Chondrocyte (in vitro differentiated cells): ENCODE measurements at regions not wholly inside any gene's neighbourhood (a gene's known extent, or its start where the extent isn't known, plus 50 kb on each side); places are given as distances from the start of the nearest gene placed in this dataset.

ENCODE experiments used
- DNase-seq: peaks from one replicate; pipeline ENCODE4 v3.0.0; 2021; ENCODE audit warnings: mixed read lengths, low spot score
- H3K27ac Mint-ChIP-seq: one replicate; pipeline ENCODE4 v1.8.0; 2021; ENCODE audit warnings: mild to moderate bottlenecking, moderate library complexity, mixed read lengths; ENCODE audit not compliant: unreplicated experiment
- H3K27me3 Mint-ChIP-seq: 2 replicates; pipeline ENCODE4 v1.8.0; 2021; ENCODE audit warnings: low read depth, mixed read lengths
- H3K36me3 Mint-ChIP-seq: 2 replicates; pipeline ENCODE4 v1.8.0; 2021; ENCODE audit warnings: low read depth, mixed read lengths
- H3K4me1 Mint-ChIP-seq: 2 replicates; pipeline ENCODE4 v1.8.0; 2021; ENCODE audit warnings: low read depth, mild to moderate bottlenecking, mixed read lengths
- H3K4me3 Mint-ChIP-seq: one replicate; pipeline ENCODE4 v1.8.0; 2021; ENCODE audit warnings: mild to moderate bottlenecking, moderate library complexity, mixed read lengths; ENCODE audit not compliant: unreplicated experiment
- H3K9me3 Mint-ChIP-seq: 2 replicates; pipeline ENCODE4 v1.8.0; 2021; ENCODE audit warnings: low read depth, mixed read lengths
- TF ChIP-seq, protein P1 (sequence below): fragments of 200-600 bp; sonication (generic); IDR thresholded peaks from 2 replicates; pipeline ENCODE4 v1.5.0; 2021; ENCODE audit warnings: antibody characterized with exemption, mild to moderate bottlenecking, moderate library complexity

GRCh38 chr6:1503811-1504210 is 105.9 kb upstream of the FOXC1 start:
- DNase-seq: no peak
- peaks cover 3% of the 10 kb centered on the region for H3K27me3 Mint-ChIP-seq
- H3K36me3 Mint-ChIP-seq: no peaks in the 10 kb centered on the region
- H3K9me3 Mint-ChIP-seq: no peaks in the 10 kb centered on the region
- H3K27ac Mint-ChIP-seq: no peak overlapping the region
- TF ChIP-seq, protein P1, sequence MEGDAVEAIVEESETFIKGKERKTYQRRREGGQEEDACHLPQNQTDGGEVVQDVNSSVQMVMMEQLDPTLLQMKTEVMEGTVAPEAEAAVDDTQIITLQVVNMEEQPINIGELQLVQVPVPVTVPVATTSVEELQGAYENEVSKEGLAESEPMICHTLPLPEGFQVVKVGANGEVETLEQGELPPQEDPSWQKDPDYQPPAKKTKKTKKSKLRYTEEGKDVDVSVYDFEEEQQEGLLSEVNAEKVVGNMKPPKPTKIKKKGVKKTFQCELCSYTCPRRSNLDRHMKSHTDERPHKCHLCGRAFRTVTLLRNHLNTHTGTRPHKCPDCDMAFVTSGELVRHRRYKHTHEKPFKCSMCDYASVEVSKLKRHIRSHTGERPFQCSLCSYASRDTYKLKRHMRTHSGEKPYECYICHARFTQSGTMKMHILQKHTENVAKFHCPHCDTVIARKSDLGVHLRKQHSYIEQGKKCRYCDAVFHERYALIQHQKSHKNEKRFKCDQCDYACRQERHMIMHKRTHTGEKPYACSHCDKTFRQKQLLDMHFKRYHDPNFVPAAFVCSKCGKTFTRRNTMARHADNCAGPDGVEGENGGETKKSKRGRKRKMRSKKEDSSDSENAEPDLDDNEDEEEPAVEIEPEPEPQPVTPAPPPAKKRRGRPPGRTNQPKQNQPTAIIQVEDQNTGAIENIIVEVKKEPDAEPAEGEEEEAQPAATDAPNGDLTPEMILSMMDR: no peak
- H3K4me3 Mint-ChIP-seq: no peak overlapping the region
- H3K4me1 Mint-ChIP-seq: peaks cover 10% of the 10 kb centered on the region

GRCh38 chr6:1504465-1504864 is 105.2 kb upstream of the FOXC1 start:
- Mint-ChIP-seq H3K36me3 (no peaks in the 10 kb centered on the region), H3K27ac (no peak overlapping the region), H3K27me3 (peaks cover 3% of the 10 kb centered on the region), H3K9me3 (no peaks in the 10 kb centered on the region), H3K4me3 (no peak overlapping the region), H3K4me1 (peaks cover 10% of the 10 kb centered on the region)
- TF ChIP-seq, protein P1: no peak
- DNase-seq: no peak

DNA sequence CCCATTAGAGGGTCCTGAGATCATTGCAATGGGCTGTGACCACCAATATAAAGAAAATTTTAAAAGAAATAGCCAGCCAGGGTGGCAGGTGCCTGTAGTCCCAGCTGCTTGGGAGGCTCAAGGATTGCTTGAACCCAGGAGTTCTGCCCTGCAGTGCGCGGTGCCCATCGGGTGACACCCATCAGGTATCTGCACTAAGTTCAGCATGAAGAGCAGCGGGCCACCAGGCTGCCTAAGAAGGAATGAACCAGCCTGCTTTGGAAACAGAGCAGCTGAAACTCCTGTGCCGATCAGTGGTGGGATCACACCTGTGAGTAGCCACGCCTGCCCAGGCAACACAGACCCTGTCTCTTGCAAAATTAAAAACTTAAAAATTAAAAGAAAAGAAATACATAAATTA is 102.5 kb upstream of the FOXC1 start:
- no peak for DNase-seq
- Mint-ChIP-seq H3K36me3 (no peaks in the 10 kb centered on the region), H3K4me3 (no peak overlapping the region), H3K27ac (no peak overlapping the region), H3K4me1 (peaks cover 6% of the 10 kb centered on the region), H3K9me3 (no peaks in the 10 kb centered on the region), H3K27me3 (peaks cover 2% of the 10 kb centered on the region)
- TF ChIP-seq, protein P1: no peak

DNA sequence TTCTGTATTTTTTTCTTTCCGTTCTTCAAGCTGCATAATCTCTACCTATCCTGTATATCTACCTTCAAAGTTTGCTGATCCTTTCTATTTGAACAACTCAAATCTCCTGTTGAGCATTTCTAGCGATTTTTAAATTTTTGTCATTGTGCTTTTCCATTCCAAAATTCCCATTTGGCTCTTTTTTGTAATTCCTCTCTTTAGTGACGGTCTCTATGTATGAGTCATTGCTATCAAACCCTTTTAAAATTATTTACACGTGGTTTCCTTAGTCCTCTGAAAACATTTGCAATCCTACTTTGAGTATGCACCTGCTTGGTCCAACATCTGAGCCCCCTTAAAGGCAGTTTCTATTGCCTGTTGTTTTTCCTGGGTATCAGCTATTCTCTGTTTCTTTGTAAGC is 100.5 kb upstream of the FOXC1 start:
- no peaks in the 10 kb centered on the region for H3K9me3 Mint-ChIP-seq
- no peak for DNase-seq
- no peaks in the 10 kb centered on the region for H3K27me3 Mint-ChIP-seq
- TF ChIP-seq, protein P1: no peak
- peaks cover 10% of the 10 kb centered on the region for H3K4me1 Mint-ChIP-seq
- H3K27ac Mint-ChIP-seq: no peak overlapping the region
- H3K4me3 Mint-ChIP-seq: no peak overlapping the region
- H3K36me3 Mint-ChIP-seq: no peaks in the 10 kb centered on the region

DNA sequence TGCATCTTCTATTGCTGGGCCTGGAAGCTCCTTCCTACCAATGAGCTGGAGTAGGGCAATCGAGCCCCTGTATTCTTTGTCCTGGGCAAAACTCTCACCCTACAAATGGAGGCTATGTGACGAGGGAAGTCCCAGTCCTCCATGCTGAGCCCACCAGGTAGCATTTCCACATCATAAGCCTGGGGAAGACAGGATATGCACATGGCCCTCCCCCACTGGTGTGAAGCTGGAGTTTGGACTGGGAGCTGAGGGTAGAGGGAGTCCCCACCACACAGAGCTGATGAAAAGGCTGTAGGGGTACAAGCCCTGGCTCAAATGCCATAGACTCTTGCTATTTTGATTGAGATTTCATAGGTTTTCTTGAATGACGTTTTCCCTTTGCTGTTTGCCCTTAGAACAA is 99.5 kb upstream of the FOXC1 start:
- no peak overlapping the region for H3K27ac Mint-ChIP-seq
- no peaks in the 10 kb centered on the region for H3K9me3 Mint-ChIP-seq
- TF ChIP-seq, protein P1: no peak
- DNase-seq: no peak
- no peaks in the 10 kb centered on the region for H3K27me3 Mint-ChIP-seq
- H3K4me3 Mint-ChIP-seq: no peak overlapping the region
- no peaks in the 10 kb centered on the region for H3K36me3 Mint-ChIP-seq
- peaks cover 9% of the 10 kb centered on the region for H3K4me1 Mint-ChIP-seq
